Upper lobe of left lung (tissue), 4 donors: ENCODE measurements at regions not wholly inside any gene's neighbourhood (a gene's known extent, or its start where the extent isn't known, plus 50 kb on each side); places are given as distances from the start of the nearest gene placed in this dataset.

Experiments used
- POLR2A ChIP-seq, 4 donors: fragments of 450-650 bp; IDR thresholded peaks; one replicate each; pipeline ENCODE4 v1.5.1; 2016 to 2017; ENCODE audit warnings: antibody characterized with exemption in 4 of 4, mild to moderate bottlenecking in 2 of 4
- TF ChIP-seq, protein P1 (sequence below), 6 experiments: fragments of 450-650 bp in 4 of 6; fragments of 200-600 bp in 2 of 6; sonication (generic) in 2 of 6; IDR thresholded peaks; one replicate each; pipeline ENCODE4 v1.5.1; 2016 to 2019; ENCODE audit warnings: antibody characterized with exemption in 6 of 6

DNA sequence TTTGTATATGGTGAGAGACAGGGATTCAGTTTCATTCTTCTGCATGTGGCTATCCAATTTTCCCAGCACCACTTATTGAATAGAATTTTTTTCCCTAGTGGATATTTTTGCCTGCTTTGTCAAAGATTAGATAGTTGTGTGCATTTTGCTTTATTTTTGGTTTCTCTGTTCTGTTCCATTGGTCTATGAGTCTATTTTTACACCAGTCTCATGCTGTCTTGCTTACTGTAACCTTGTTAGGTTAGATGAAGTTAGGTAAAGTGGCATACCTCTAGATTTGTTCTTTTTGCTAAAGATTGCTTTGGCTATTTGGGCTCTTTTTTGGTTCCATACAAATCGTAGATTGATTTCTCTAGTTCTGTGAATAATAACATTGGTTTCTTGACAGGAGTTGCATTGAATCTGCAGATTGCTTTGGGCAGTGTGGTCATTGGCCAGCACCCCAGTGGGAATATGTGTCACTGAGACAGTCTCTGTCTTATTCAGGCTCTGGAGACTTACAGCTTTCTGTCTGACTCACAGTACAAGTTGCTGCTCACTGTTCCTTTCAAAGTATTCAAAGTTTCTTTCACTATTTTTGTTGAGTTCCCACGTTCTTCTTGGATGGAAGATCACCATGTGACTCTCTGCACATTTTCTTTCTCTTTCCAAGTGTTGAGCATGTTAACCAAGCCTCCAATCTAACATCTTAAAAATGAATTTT is 709.1 kb downstream of the CDH11 start:
- TF ChIP-seq, protein P1, sequence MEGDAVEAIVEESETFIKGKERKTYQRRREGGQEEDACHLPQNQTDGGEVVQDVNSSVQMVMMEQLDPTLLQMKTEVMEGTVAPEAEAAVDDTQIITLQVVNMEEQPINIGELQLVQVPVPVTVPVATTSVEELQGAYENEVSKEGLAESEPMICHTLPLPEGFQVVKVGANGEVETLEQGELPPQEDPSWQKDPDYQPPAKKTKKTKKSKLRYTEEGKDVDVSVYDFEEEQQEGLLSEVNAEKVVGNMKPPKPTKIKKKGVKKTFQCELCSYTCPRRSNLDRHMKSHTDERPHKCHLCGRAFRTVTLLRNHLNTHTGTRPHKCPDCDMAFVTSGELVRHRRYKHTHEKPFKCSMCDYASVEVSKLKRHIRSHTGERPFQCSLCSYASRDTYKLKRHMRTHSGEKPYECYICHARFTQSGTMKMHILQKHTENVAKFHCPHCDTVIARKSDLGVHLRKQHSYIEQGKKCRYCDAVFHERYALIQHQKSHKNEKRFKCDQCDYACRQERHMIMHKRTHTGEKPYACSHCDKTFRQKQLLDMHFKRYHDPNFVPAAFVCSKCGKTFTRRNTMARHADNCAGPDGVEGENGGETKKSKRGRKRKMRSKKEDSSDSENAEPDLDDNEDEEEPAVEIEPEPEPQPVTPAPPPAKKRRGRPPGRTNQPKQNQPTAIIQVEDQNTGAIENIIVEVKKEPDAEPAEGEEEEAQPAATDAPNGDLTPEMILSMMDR (IDR thresholded peaks at IDR 0.05) = no peak
- no peak for TF ChIP-seq POLR2A (IDR thresholded peaks at IDR 0.05)
